ENCODE measurements at regions not wholly inside any gene's neighbourhood (a gene's known extent, or its start where the extent isn't known, plus 50 kb on each side); places are given as distances from the start of the nearest gene placed in this dataset.

DNA sequence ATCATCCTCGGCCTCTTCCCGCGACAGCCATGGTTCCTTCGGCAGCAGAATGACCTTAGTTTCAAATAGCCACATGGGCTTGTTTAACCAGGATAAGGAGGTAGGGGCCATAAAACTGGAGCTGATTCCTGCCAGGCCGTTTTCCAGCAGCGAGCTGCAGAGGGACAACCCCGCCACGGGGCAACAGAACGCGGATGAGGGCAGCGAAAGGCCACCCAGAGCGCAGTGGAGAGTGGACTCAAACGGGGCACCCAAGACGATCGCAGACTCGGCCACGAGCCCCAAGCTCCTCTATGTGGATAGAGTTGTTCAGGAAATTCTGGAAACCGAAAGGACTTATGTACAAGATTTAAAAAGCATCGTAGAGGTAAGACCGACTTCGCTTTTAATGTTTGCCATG is 131.8 kb upstream of the MTHFD1L start:
- FAIRE-seq (no peak), DNase-seq (ENCODE audit: low spot score) (no peak), ATAC-seq (no peak)
- WGBS (ENCODE audit: low lambda C conversion rate), result 59% methylated on average over 21 of the region's 21 CpGs
- Histone ChIP-seq H3K9ac (ENCODE audit: insufficient read depth, low read depth, low read length) (no peak overlapping the region), H3K4me2 (ENCODE audit: low read depth, low read length) (no peak overlapping the region), H3K79me2 (ENCODE audit: insufficient read depth, low read length) (no peaks in the 10 kb centered on the region), H3K4me1 (ENCODE audit: insufficient read depth, low read length) (no peaks in the 10 kb centered on the region), H3K4me3 (replicated peaks in 1 of 3; ENCODE audit: insufficient read depth in 1 of 3, low read depth in 2 of 3, low read length in 3 of 3) (no peak overlapping the region), H3K36me3 (replicated peaks in 1 of 2; ENCODE audit: control insufficient read depth in 1 of 2, insufficient read depth in 2 of 2, low read length in 2 of 2) (no peaks in the 10 kb centered on the region), H3K27me3 (ENCODE audit: control insufficient read depth in 1 of 2, insufficient read depth in 2 of 2, low read length in 2 of 2) (no peaks in the 10 kb centered on the region; a peak in 1 of 5 replicates), H4K20me1 (ENCODE audit: insufficient read depth, low read length) (no peaks in the 10 kb centered on the region), H2AFZ (ENCODE audit: low read length) (no peak overlapping the region), H3K9me3 (ENCODE audit: low read length) (no peaks in the 10 kb centered on the region), H3K27ac (ENCODE audit: extremely low read length, insufficient read depth, low read length) (no peak overlapping the region)
- intact Hi-C loops (cut with micrococcal nuclease; ENCODE audit: unreplicated experiment), result loop anchor here (1.0 kb wide), 1 partner anchor 23 kb away; no protein-coding TSS in a partner anchor
- no peak for TF ChIP-seq PCBP2 (optimal IDR thresholded peaks at IDR 0.05; ENCODE audit: low read depth, low read length, poor library complexity, severe bottlenecking)
- TF ChIP-seq HMG20A (CRISPR knock-in tag; IDR thresholded peaks at IDR 0.05; ENCODE audit: borderline replicate concordance), result no peak
- TF ChIP-seq ZNF546 (CRISPR knock-in tag; conservative IDR thresholded peaks at IDR 0.05), result no peak
- no peak for TF ChIP-seq ZNF564 (CRISPR knock-in tag; IDR thresholded peaks at IDR 0.05)
- no peak for TF ChIP-seq ZNF431 (CRISPR knock-in tag; IDR thresholded peaks at IDR 0.05; ENCODE audit: borderline replicate concordance, low read depth)
- no peak for TF ChIP-seq SP4 (CRISPR knock-in tag; IDR thresholded peaks at IDR 0.05)
- TF ChIP-seq NR2F1 (CRISPR knock-in tag; IDR thresholded peaks at IDR 0.05), result no peak
- TF ChIP-seq, protein P1, sequence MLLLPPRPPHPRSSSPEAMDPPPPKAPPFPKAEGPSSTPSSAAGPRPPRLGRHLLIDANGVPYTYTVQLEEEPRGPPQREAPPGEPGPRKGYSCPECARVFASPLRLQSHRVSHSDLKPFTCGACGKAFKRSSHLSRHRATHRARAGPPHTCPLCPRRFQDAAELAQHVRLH (CRISPR knock-in tag; IDR thresholded peaks at IDR 0.05; ENCODE audit: borderline replicate concordance, low read depth), result no peak
- no peak for TF ChIP-seq ZBTB7A (CRISPR knock-in tag; IDR thresholded peaks at IDR 0.05)
- no peak for TF ChIP-seq BHLHE40 (IDR thresholded peaks at IDR 0.05; ENCODE audit: low read length)
- TF ChIP-seq, protein P2, sequence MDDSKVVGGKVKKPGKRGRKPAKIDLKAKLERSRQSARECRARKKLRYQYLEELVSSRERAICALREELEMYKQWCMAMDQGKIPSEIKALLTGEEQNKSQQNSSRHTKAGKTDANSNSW (CRISPR knock-in tag; IDR thresholded peaks at IDR 0.05; ENCODE audit: borderline replicate concordance), result no peak
- TF ChIP-seq SOX6 (IDR thresholded peaks at IDR 0.05), result no peak
- no peak for TF ChIP-seq SOX6 (CRISPR knock-in tag; IDR thresholded peaks at IDR 0.05)
- ChIA-PET POLR2A (no interaction called here), CTCF (ENCODE audit: low intra/inter-chr PET ratio, low total read pairs) (no interaction called here)
- in situ Hi-C loops (cut with HindIII; ENCODE audit: extremely low pct_ligation_motif_present, low pct_unique_long_range_greater_than_20kb), result no loop called here
- BruUV-seq (replicated peaks), result no TSS peak

All from HepG2 (cell line).